ENCODE measurements at regions not wholly inside any gene's neighbourhood (a gene's known extent, or its start where the extent isn't known, plus 50 kb on each side); places are given as distances from the start of the nearest gene placed in this dataset.
"Not testable (repeated sequence)": the region's sequence is repeated elsewhere in the genome, so short reads cannot be mapped to it uniquely, and the experiment has no call there.

GRCh38 chr5:125065741-125066140 is 319.3 kb upstream of the ZNF608 start:
- DNase-seq (ENCODE audit: low read depth): no peak
- no peak for TF ChIP-seq CTCF (conservative IDR thresholded peaks at IDR 0.05; ENCODE audit: low read length)
- H3K4me3 ChIP-seq (ENCODE audit: low read length): no peak overlapping the region

GRCh38 chr5:125070961-125071360 is 324.5 kb upstream of the ZNF608 start:
- TF ChIP-seq CTCF (conservative IDR thresholded peaks at IDR 0.05; ENCODE audit: low read length): no peak
- H3K4me3 ChIP-seq (ENCODE audit: low read length): no peak overlapping the region
- DNase-seq (ENCODE audit: low read depth): no peak

GRCh38 chr5:125073090-125073489 is 326.7 kb upstream of the ZNF608 start:
- TF ChIP-seq CTCF (conservative IDR thresholded peaks at IDR 0.05; ENCODE audit: low read length): no peak
- DNase-seq (ENCODE audit: low read depth): no peak
- no peak overlapping the region for H3K4me3 ChIP-seq (ENCODE audit: low read length)

- TF ChIP-seq CTCF (conservative IDR thresholded peaks at IDR 0.05; ENCODE audit: low read length): no peak
- DNase-seq (ENCODE audit: low read depth): no peak
- no peak overlapping the region for H3K4me3 ChIP-seq (ENCODE audit: low read length)
Observed at GRCh38 chr5:125075567-125075966, 329.1 kb upstream of the ZNF608 start.

- not testable (repeated sequence) for H3K4me3 ChIP-seq (ENCODE audit: low read length); DNase-seq (ENCODE audit: low read depth)
Observed at GRCh38 chr5:125079028-125079427, 332.6 kb upstream of the ZNF608 start.

- TF ChIP-seq CTCF (conservative IDR thresholded peaks at IDR 0.05; ENCODE audit: low read length): no peak
- DNase-seq (ENCODE audit: low read depth): no peak
- H3K4me3 ChIP-seq (ENCODE audit: low read length): no peak overlapping the region
Observed at GRCh38 chr5:125081101-125081500, 334.7 kb upstream of the ZNF608 start.

- no peak for TF ChIP-seq CTCF (conservative IDR thresholded peaks at IDR 0.05; ENCODE audit: low read length)
- DNase-seq (ENCODE audit: low read depth): peak; percentile 93
- no peak overlapping the region for H3K4me3 ChIP-seq (ENCODE audit: low read length)
Observed at GRCh38 chr5:125083981-125084380, 337.5 kb upstream of the ZNF608 start.
